IMR-90 (cell line): ENCODE measurements at regions not wholly inside any gene's neighbourhood (a gene's known extent, or its start where the extent isn't known, plus 50 kb on each side); places are given as distances from the start of the nearest gene placed in this dataset.

Source experiments
- BHLHE40 ChIP-seq: fragments of 150-350 bp; IDR thresholded peaks from 2 replicates; pipeline ENCODE4 v1.6.1; 2016; ENCODE audit warnings: mild to moderate bottlenecking, low read depth, low read length
- CEBPB ChIP-seq: IDR thresholded peaks from 2 replicates; pipeline ENCODE4 v1.6.1; 2012; ENCODE audit warnings: low read depth, low read length, improper control_type of control experiment
- CHD1 ChIP-seq: IDR thresholded peaks from 2 replicates; pipeline ENCODE4 v1.6.1; 2012; ENCODE audit warnings: low read depth, low read length, improper control_type of control experiment
- FOS ChIP-seq: fragments of 150-350 bp; IDR thresholded peaks from 2 replicates; pipeline ENCODE4 v1.6.1; 2016; ENCODE audit warnings: low read depth, low read length
- MAFK ChIP-seq: IDR thresholded peaks from 2 replicates; pipeline ENCODE4 v1.6.1; 2012; ENCODE audit warnings: low read depth, low read length, improper control_type of control experiment
- MAZ ChIP-seq: IDR thresholded peaks from 2 replicates; pipeline ENCODE4 v1.6.1; 2012; ENCODE audit warnings: low read depth, mild to moderate bottlenecking, low read length, improper control_type of control experiment, moderate library complexity, borderline replicate concordance
- MXI1 ChIP-seq: IDR thresholded peaks from 2 replicates; pipeline ENCODE4 v1.6.1; 2012; ENCODE audit warnings: low read depth, mild to moderate bottlenecking, low read length, moderate library complexity, borderline replicate concordance
- NFE2L2 ChIP-seq: fragments of 150-350 bp; IDR thresholded peaks from 2 replicates; pipeline ENCODE4 v1.6.1; 2016; ENCODE audit warnings: low read depth, mild to moderate bottlenecking, low read length
- POLR2A ChIP-seq: IDR thresholded peaks from 2 replicates; pipeline ENCODE4 v1.6.1; 2012; ENCODE audit warnings: mild to moderate bottlenecking, low read depth, low read length
- RAD21 ChIP-seq: IDR thresholded peaks from 2 replicates; pipeline ENCODE4 v1.6.1; 2012; ENCODE audit warnings: low read length, improper control_type of control experiment
- RCOR1 ChIP-seq: IDR thresholded peaks from 2 replicates; pipeline ENCODE4 v1.6.1; 2012; ENCODE audit warnings: mild to moderate bottlenecking, low read length, improper control_type of control experiment; ENCODE audit not compliant: insufficient replicate concordance
- RFX5 ChIP-seq: IDR thresholded peaks from 2 replicates; pipeline ENCODE4 v1.8.0; 2012; ENCODE audit warnings: low read depth, mild to moderate bottlenecking, low read length, moderate library complexity
- TF ChIP-seq, protein P1 (sequence below): conservative IDR thresholded peaks from 2 replicates; pipeline ENCODE4 v1.5.1; 2012; ENCODE audit warnings: mild to moderate bottlenecking, low read depth, low read length, improper control_type of control experiment
- TF ChIP-seq, protein P2 (sequence below): fragments of 150-350 bp; IDR thresholded peaks from 2 replicates; pipeline ENCODE4 v1.6.1; 2016; ENCODE audit warnings: low read depth, mild to moderate bottlenecking, low read length, moderate library complexity, borderline replicate concordance

DNA sequence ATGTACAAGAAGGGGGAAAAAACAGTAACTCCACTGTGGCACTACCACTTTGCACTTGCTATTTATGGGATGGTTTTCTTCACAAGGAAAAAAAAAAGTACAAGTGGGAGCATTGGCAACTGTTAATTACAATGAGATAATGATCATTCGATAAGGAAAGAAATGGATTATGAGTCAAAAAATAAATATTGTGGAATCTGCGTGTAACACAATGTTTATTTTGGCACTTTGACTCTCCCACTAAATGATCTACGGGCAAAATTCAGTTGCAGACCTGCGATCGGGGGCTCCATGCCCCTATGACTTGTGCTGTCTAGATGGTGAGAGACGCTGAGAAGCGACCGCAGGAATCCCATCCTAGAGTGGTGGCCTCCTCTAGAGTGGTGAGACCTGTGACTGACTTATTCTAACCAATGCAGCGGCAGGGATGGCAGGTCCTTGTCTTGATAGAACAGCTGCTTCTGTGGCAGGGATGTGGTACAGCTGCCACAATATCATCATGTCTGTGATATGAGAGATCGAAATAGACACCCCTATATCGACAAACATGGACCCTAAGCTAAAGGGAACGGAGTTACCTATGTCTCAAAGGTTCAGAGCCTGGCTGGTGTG lies 345.0 kb upstream of the KLF6 start:
- TF ChIP-seq CHD1 (no peak), POLR2A (no peak), RFX5 (no peak), RCOR1 (no peak), BHLHE40 (no peak), MAFK (no peak), MXI1 (no peak), MAZ (no peak), RAD21 (no peak), NFE2L2 (no peak), CEBPB (no peak), FOS (no peak)
- TF ChIP-seq, protein P1, sequence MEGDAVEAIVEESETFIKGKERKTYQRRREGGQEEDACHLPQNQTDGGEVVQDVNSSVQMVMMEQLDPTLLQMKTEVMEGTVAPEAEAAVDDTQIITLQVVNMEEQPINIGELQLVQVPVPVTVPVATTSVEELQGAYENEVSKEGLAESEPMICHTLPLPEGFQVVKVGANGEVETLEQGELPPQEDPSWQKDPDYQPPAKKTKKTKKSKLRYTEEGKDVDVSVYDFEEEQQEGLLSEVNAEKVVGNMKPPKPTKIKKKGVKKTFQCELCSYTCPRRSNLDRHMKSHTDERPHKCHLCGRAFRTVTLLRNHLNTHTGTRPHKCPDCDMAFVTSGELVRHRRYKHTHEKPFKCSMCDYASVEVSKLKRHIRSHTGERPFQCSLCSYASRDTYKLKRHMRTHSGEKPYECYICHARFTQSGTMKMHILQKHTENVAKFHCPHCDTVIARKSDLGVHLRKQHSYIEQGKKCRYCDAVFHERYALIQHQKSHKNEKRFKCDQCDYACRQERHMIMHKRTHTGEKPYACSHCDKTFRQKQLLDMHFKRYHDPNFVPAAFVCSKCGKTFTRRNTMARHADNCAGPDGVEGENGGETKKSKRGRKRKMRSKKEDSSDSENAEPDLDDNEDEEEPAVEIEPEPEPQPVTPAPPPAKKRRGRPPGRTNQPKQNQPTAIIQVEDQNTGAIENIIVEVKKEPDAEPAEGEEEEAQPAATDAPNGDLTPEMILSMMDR = no peak
- TF ChIP-seq, protein P2, sequence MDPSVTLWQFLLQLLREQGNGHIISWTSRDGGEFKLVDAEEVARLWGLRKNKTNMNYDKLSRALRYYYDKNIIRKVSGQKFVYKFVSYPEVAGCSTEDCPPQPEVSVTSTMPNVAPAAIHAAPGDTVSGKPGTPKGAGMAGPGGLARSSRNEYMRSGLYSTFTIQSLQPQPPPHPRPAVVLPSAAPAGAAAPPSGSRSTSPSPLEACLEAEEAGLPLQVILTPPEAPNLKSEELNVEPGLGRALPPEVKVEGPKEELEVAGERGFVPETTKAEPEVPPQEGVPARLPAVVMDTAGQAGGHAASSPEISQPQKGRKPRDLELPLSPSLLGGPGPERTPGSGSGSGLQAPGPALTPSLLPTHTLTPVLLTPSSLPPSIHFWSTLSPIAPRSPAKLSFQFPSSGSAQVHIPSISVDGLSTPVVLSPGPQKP = no peak
